GM13976 (cell line): ENCODE measurements at regions not wholly inside any gene's neighbourhood (a gene's known extent, or its start where the extent isn't known, plus 50 kb on each side); places are given as distances from the start of the nearest gene placed in this dataset.

ENCODE experiments used
- DNase-seq: peaks from one replicate; pipeline ENCODE4 v3.0.0; 2012; ENCODE audit warnings: low spot score
- in situ Hi-C: fragments of 300-500 bp; cut with MboI; formaldehyde crosslinking; loops from one replicate; pipeline ENCODE4 v1.12.0; 2022; ENCODE audit warnings: low sequenced_read_pairs, mixed read lengths, inconsistent platforms; ENCODE audit not compliant: unreplicated experiment
- TF ChIP-seq, protein P1 (sequence below): IDR thresholded peaks from 2 replicates; pipeline ENCODE4 v1.5.1; 2012; ENCODE audit warnings: borderline replicate concordance, mild to moderate bottlenecking; ENCODE audit not compliant: insufficient read depth; ENCODE audit errors: extremely low read depth, missing control alignments, control extremely low read depth

DNA sequence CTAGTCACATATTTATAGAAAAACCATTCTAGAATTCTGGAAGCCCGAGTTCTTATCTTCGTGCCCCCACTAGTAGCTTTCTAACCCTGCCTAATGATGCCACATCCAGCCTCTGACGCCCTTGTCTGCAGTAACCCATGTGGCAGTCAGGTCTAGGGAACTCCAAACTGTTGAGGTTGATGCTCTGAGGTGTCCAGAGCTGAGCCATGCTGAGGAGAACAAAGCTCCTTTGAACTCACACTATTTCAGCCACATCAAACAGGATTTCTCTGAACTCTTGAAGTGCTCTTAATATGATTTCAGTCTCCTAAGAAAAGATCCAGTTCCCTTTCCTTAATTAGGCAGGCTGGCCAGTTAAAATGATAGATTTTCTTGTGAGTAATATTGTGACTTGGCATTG is 150.5 kb upstream of the ST8SIA2 start:
- DNase-seq = no peak
- in situ Hi-C loops = no loop called here
- TF ChIP-seq, protein P1, sequence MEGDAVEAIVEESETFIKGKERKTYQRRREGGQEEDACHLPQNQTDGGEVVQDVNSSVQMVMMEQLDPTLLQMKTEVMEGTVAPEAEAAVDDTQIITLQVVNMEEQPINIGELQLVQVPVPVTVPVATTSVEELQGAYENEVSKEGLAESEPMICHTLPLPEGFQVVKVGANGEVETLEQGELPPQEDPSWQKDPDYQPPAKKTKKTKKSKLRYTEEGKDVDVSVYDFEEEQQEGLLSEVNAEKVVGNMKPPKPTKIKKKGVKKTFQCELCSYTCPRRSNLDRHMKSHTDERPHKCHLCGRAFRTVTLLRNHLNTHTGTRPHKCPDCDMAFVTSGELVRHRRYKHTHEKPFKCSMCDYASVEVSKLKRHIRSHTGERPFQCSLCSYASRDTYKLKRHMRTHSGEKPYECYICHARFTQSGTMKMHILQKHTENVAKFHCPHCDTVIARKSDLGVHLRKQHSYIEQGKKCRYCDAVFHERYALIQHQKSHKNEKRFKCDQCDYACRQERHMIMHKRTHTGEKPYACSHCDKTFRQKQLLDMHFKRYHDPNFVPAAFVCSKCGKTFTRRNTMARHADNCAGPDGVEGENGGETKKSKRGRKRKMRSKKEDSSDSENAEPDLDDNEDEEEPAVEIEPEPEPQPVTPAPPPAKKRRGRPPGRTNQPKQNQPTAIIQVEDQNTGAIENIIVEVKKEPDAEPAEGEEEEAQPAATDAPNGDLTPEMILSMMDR = no peak

- TF ChIP-seq, protein P1 = no peak
- DNase-seq = no peak
- in situ Hi-C loops = no loop called here
Measured at GRCh38 chr15:92244703-92245102, 149.0 kb upstream of the ST8SIA2 start.

- TF ChIP-seq, protein P1 = no peak
- in situ Hi-C loops = no loop called here
- no peak for DNase-seq
Measured at GRCh38 chr15:92247649-92248242, 145.9 kb upstream of the ST8SIA2 start.

DNA sequence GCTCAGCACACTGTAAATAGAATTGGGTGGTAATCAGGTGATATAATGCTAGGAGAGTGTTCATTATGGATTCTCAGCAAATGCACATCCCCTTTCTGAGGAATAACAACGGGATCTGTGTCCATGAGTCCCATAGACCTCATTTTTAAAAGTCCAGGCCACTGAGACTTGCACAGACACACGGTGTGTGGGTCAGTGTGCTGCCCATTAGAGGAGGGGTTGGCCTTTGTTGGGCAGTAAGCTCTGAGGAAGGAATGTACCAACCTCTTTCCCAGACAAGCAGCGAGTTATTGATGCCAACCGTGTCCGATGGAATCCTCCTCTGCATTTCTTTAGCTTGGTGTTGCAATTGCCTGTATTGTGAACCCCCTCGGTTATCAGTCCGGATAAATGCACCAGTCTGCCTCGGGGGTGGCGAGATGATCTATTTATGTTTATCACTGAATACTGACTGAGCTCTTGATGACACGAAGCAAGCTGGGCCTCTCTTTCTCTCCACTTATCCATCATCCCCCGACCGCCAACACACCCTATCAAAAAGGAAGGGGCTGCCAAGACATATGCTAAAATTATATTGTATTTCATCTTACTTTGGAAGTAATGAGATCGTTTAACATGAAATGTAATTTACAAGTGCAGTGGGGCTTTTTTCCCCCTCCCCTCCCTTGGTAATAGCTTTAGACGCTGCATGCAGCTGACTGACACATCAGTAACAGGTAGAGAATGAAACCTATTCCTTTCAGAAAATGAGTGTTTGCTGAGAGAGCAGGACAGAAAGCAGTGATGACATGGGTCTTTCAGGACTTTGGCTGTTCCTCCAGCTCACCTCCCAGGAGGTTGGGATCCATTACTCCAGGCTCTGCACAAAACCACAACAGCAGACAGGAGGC is 126.6 kb upstream of the ST8SIA2 start:
- TF ChIP-seq, protein P1 = no peak
- in situ Hi-C loops = no loop called here
- DNase-seq = no peak

- DNase-seq = no peak
- TF ChIP-seq, protein P1 = no peak
- in situ Hi-C loops = no loop called here
Measured at GRCh38 chr15:92268900-92269299, 124.8 kb upstream of the ST8SIA2 start.

GRCh38 chr15:92271179-92271578 is 122.5 kb upstream of the ST8SIA2 start:
- TF ChIP-seq, protein P1 = no peak
- no peak for DNase-seq
- in situ Hi-C loops = no loop called here
